H1 (cell line): ENCODE measurements at regions not wholly inside any gene's neighbourhood (a gene's known extent, or its start where the extent isn't known, plus 50 kb on each side); places are given as distances from the start of the nearest gene placed in this dataset.

Experiments used
- CTCF ChIA-PET: fragments of 300-600 bp; sonication (Branson Sonifier 250); formaldehyde crosslinking; loops from one replicate; lab custom pipeline; 2021; ENCODE audit not compliant: partially characterized antibody; lab: Charles Lee
- POLR2A ChIA-PET: fragments of 300-600 bp; sonication (Branson Sonifier 250); formaldehyde crosslinking; loops from one replicate; lab custom pipeline; 2021; ENCODE audit warnings: inconsistent platforms; ENCODE audit not compliant: partially characterized antibody; lab: Charles Lee
- DNase-seq, 2 experiments: peaks; one replicate each; pipeline versions ENCODE4 v3.0.0 to v3.0.0-alpha.2; 2010 to 2022; ENCODE audit warnings: low spot score in 2 of 2, low read depth in 1 of 2, mixed read lengths in 1 of 2
- FAIRE-seq: peaks from 2 replicates; lab custom pipeline; 2011; peaks lifted over from hg19 to GRCh38; lab: Jason Lieb, UNC
- H2AFZ ChIP-seq: 2 replicates; pipeline ENCODE4 v1.8.1; 2012; ENCODE audit warnings: low read length, inconsistent platforms
- H2AK5ac ChIP-seq: 2 replicates; pipeline ENCODE4 v1.6.1; 2013; ENCODE audit warnings: low read depth, low read length
- H2BK120ac ChIP-seq: replicated peaks from 2 replicates; pipeline ENCODE3; 2013; ENCODE audit warnings: low read depth, low read length, inconsistent platforms
- H2BK12ac ChIP-seq: 2 replicates; pipeline ENCODE4 v1.6.1; 2013; ENCODE audit warnings: low read depth, low read length
- H2BK15ac ChIP-seq: 2 replicates; pipeline ENCODE4 v1.6.1; 2013; ENCODE audit warnings: low read length
- H2BK20ac ChIP-seq: 2 replicates; pipeline ENCODE4 v1.6.1; 2013; ENCODE audit warnings: low read length
- H2BK5ac ChIP-seq: 2 replicates; pipeline ENCODE4 v1.6.1; 2013; ENCODE audit warnings: low read depth, low read length
- H3K14ac ChIP-seq: 2 replicates; pipeline ENCODE4 v1.6.1; 2013; ENCODE audit warnings: inconsistent platforms; ENCODE audit not compliant: insufficient read length
- H3K18ac ChIP-seq: 2 replicates; pipeline ENCODE4 v1.6.1; 2013; ENCODE audit warnings: low read length; ENCODE audit errors: extremely low read depth
- H3K23ac ChIP-seq: 2 replicates; pipeline ENCODE4 v1.6.1; 2013; ENCODE audit warnings: inconsistent platforms; ENCODE audit not compliant: insufficient read length
- H3K23me2 ChIP-seq: 2 replicates; pipeline ENCODE4 v1.6.1; 2013; ENCODE audit warnings: low read depth, low read length
- H3K27ac ChIP-seq: 2 replicates; pipeline ENCODE4 v1.6.1; 2011; ENCODE audit warnings: low read depth, low read length, inconsistent platforms
- H3K27me3 ChIP-seq, 4 experiments: replicated peaks in 1 of 4; 1 replicate in 1 of 4; 2 replicates in 3 of 4; pipeline versions ENCODE4 v1.6.1 to v1.8.1; 2011 to 2013; ENCODE audit warnings: low read length in 3 of 4, mild to moderate bottlenecking in 3 of 4, inconsistent platforms in 2 of 4, mixed read lengths in 2 of 4, moderate library complexity in 1 of 4; ENCODE audit not compliant: control insufficient read depth in 3 of 4, insufficient read depth in 3 of 4; ENCODE audit errors: extremely low read depth in 1 of 4
- H3K36me3 ChIP-seq, 4 experiments: 2 replicates each; pipeline versions ENCODE4 v1.6.1 to v1.8.1; 2011 to 2013; ENCODE audit warnings: mild to moderate bottlenecking in 4 of 4, low read length in 3 of 4, moderate library complexity in 2 of 4, control low read depth in 1 of 4, inconsistent platforms in 1 of 4; ENCODE audit not compliant: insufficient read depth in 4 of 4, control insufficient read depth in 2 of 4
- H3K4ac ChIP-seq: replicated peaks from 2 replicates; pipeline ENCODE3; 2013; ENCODE audit warnings: low read length, low read depth, mixed read lengths, inconsistent platforms; ENCODE audit not compliant: insufficient read length
- H3K4me1 ChIP-seq, 4 experiments: replicated peaks in 1 of 4; 1 replicate in 1 of 4; 2 replicates in 3 of 4; pipeline versions ENCODE4 v1.6.1 to v1.8.1; 2011 to 2013; ENCODE audit warnings: low read length in 3 of 4, inconsistent platforms in 2 of 4, mixed read lengths in 1 of 4; ENCODE audit not compliant: insufficient read depth in 4 of 4, control insufficient read depth in 3 of 4
- H3K4me2 ChIP-seq, 2 experiments: 2 replicates each; pipeline versions ENCODE4 v1.6.1 to v1.8.1; 2011 to 2013; ENCODE audit warnings: low read depth in 2 of 2, low read length in 2 of 2, control low read depth in 1 of 2, inconsistent platforms in 1 of 2, mild to moderate bottlenecking in 1 of 2; ENCODE audit not compliant: insufficient read depth in 1 of 2
- H3K4me3 ChIP-seq, 4 experiments: fragments of 200-600, 300-600 bp in 1 of 4; sonication (generic), shearing (Covaris generic), sonication (Bioruptor Twin) in 1 of 4; 2 replicates each; pipeline versions ENCODE4 v1.5.1 to v1.8.1; 2011 to 2016; ENCODE audit warnings: low read length in 4 of 4, low read depth in 3 of 4, control low read depth in 2 of 4, inconsistent platforms in 2 of 4, mild to moderate bottlenecking in 2 of 4, mixed read lengths in 1 of 4, moderate library complexity in 1 of 4; ENCODE audit not compliant: insufficient read depth in 2 of 4; ENCODE audit errors: extremely low read depth in 1 of 4
- H3K56ac ChIP-seq: replicated peaks from 2 replicates; pipeline ENCODE3; 2013; ENCODE audit warnings: low read depth, mild to moderate bottlenecking, mixed read lengths, low read length, inconsistent platforms; ENCODE audit not compliant: insufficient read length
- H3K79me1 ChIP-seq: 2 replicates; pipeline ENCODE4 v1.6.1; 2013; ENCODE audit warnings: low read depth, low read length, control low read depth
- H3K79me2 ChIP-seq, 2 experiments: 2 replicates each; pipeline versions ENCODE4 v1.6.1 to v1.8.1; 2012 to 2013; ENCODE audit warnings: low read length in 2 of 2, mild to moderate bottlenecking in 2 of 2, inconsistent platforms in 1 of 2; ENCODE audit not compliant: insufficient read depth in 2 of 2, control insufficient read depth in 1 of 2
- H3K9ac ChIP-seq, 4 experiments: replicated peaks in 1 of 4; 1 replicate in 1 of 4; 2 replicates in 3 of 4; pipeline versions ENCODE4 v1.6.1 to v1.8.1; 2011 to 2013; ENCODE audit warnings: low read depth in 3 of 4, low read length in 3 of 4, control low read depth in 2 of 4, mild to moderate bottlenecking in 2 of 4, moderate library complexity in 2 of 4, inconsistent platforms in 1 of 4; ENCODE audit errors: extremely low read depth in 1 of 4
- H3K9me3 ChIP-seq, 2 experiments: 2 replicates each; pipeline versions ENCODE4 v1.6.1 to v1.8.1; 2012 to 2013; ENCODE audit warnings: mild to moderate bottlenecking in 2 of 2, moderate library complexity in 2 of 2, control low read depth in 1 of 2, inconsistent platforms in 1 of 2, low read depth in 1 of 2, low read length in 1 of 2, mixed read lengths in 1 of 2; ENCODE audit not compliant: insufficient read depth in 2 of 2
- H4K20me1 ChIP-seq, 2 experiments: replicated peaks in 1 of 2; 2 replicates each; pipeline versions ENCODE3 to v1.8.1; 2011 to 2013; ENCODE audit warnings: inconsistent platforms in 2 of 2, low read length in 2 of 2, mild to moderate bottlenecking in 1 of 2; ENCODE audit not compliant: insufficient read depth in 2 of 2, control insufficient read depth in 1 of 2
- H4K5ac ChIP-seq: 2 replicates; pipeline ENCODE4 v1.6.1; 2013; ENCODE audit warnings: low read length, low read depth, mixed read lengths, inconsistent platforms; ENCODE audit not compliant: insufficient read length
- H4K8ac ChIP-seq: 2 replicates; pipeline ENCODE4 v1.8.0; 2013; ENCODE audit warnings: mild to moderate bottlenecking, moderate library complexity, low read length, inconsistent platforms; ENCODE audit not compliant: insufficient read depth; ENCODE audit errors: extremely low read depth
- H4K91ac ChIP-seq: replicated peaks from 2 replicates; pipeline ENCODE3; 2013; ENCODE audit warnings: low read length, mixed read lengths, inconsistent platforms; ENCODE audit not compliant: insufficient read length
- EZH2 ChIP-seq: fragments of 200-600 bp; sonication (generic); IDR thresholded peaks from 2 replicates; pipeline ENCODE4 v1.7.1; 2012; ENCODE audit warnings: low read depth, mild to moderate bottlenecking, moderate library complexity, low read length, inconsistent platforms; ENCODE audit not compliant: severe bottlenecking
- HDAC2 ChIP-seq, 2 experiments: fragments of 300-600 bp in 1 of 2; sonication (generic) in 1 of 2; IDR thresholded peaks; 2 replicates each; pipeline ENCODE4 v1.6.1; 2011 to 2012; ENCODE audit warnings: low read depth in 2 of 2, low read length in 2 of 2, mild to moderate bottlenecking in 2 of 2, moderate library complexity in 2 of 2, borderline replicate concordance in 1 of 2, inconsistent platforms in 1 of 2
- RAD21 ChIP-seq, 2 experiments: IDR thresholded peaks in 1 of 2; conservative IDR thresholded peaks in 1 of 2; 2 replicates each; pipeline ENCODE4 v1.6.1; 2011; ENCODE audit warnings: low read depth in 2 of 2, low read length in 2 of 2, improper control_type of control experiment in 1 of 2, inconsistent platforms in 1 of 2, mild to moderate bottlenecking in 1 of 2, moderate library complexity in 1 of 2
- TAF1 ChIP-seq: IDR thresholded peaks from 2 replicates; pipeline ENCODE4 v1.6.1; 2011; ENCODE audit warnings: mild to moderate bottlenecking, low read depth, low read length
- TBP ChIP-seq: IDR thresholded peaks from 2 replicates; pipeline ENCODE4 v1.6.1; 2011; ENCODE audit warnings: low read depth, low read length, improper control_type of control experiment
- WGBS, 2 experiments: shearing (Covaris generic) in 1 of 2; methylation state at CpG; one replicate each; pipeline versions ENCODE4 v1.1.6 to v1.1.7; 2013 to 2015; ENCODE audit warnings: low lambda C conversion rate in 2 of 2, mixed read lengths in 2 of 2, inconsistent platforms in 1 of 2, low coverage in 1 of 2, missing lambda C conversion rate in 1 of 2; ENCODE audit not compliant: insufficient replicate concordance in 2 of 2, insufficient coverage in 1 of 2, insufficient read length in 1 of 2; ENCODE audit errors: extremely low coverage in 1 of 2, missing lambda C conversion rate in 1 of 2; 5-methylcytosine and 5-hydroxymethylcytosine counted together

DNA sequence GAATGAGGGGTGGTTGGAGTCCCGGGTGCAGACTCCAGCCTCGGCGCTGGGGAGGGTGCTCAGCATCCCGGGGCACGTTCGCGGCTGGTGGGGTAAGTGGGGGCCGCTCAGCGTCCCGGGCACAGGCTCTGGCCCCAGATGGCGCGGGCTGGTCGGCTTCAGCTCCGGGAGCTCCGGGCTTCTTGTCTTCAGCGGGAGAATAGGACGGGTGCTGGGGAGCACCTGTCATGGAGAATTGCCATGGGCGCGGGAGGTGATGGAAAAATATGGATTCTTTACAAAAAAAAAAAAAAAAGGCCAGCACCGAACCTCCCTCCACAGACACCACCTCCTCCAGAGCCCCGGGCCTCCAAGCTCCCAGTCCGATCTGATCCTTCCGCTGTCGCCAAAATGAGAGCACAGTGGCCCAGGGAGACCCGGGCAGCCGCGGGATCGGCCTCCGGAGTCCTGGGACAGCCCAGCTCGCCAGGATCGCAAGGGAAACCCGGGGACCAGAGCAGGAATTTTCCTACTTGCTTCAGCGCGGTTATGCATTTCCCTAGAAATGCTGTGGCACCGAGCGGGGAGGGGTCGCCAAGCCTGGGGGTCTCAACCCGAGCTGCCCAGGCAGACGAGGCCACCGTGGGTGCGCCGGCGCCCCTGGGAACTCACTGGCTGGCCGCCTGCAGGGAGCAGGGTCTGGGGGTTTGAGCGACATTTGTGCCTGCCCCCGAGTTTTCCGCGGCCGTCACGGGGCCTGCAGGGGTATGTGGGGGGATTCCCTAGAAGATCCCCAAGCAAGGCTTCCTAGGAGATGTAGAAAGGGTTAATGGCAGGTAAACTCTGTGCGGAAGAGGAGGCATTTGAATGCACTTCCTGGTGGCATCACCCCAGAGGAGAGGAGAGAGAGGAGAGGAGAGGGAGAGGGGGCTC is 1336.9 kb downstream of the BRD1 start:
- 0 out of 2 replicates have a peak overlapping the region, but pooled peaks have one; percentile 15 for H4K8ac ChIP-seq
- DNase-seq: no peak
- WGBS, 2 experiments: 2% methylated on average over 35 of the region's 51 CpGs; no CpG with 5 or more reads in 1 of the 2 experiments
- no peak for TF ChIP-seq TAF1
- TF ChIP-seq HDAC2 (IDR thresholded peaks at IDR 0.05; ENCODE audit: borderline replicate concordance in 1 of 2, low read depth in 2 of 2, low read length in 2 of 2): no peak
- peak; percentile 14 for TF ChIP-seq EZH2
- no peak for TF ChIP-seq TBP
- TF ChIP-seq RAD21 (IDR thresholded peaks at IDR 0.05 in 1 of 2, conservative IDR thresholded peaks at IDR 0.05 in 1 of 2; ENCODE audit: low read depth in 2 of 2, low read length in 2 of 2): no peak
- H3K4me2 ChIP-seq: peak overlapping the region; percentile 85 to 89
- no peaks in the 10 kb centered on the region for H3K36me3 ChIP-seq
- no peak overlapping the region for H3K4ac ChIP-seq
- H3K79me1 ChIP-seq: peaks cover 10% of the 10 kb centered on the region
- ChIA-PET CTCF (interaction anchor here (1.3 to 1.4 kb wide), 2 partner anchors 10 to 181 kb away, joined by 3 read pairs; no protein-coding TSS in a partner anchor), POLR2A (interaction anchor here (1.1 kb wide), 1 partner anchor 122 kb away, joined by 3 read pairs; no protein-coding TSS in a partner anchor)
- no peak overlapping the region for H3K56ac ChIP-seq
- no peak overlapping the region for H2AFZ ChIP-seq
- no peak overlapping the region for H2BK20ac ChIP-seq
- no peak for FAIRE-seq
- no peak overlapping the region for H3K23ac ChIP-seq
- peaks cover 13% of the 10 kb centered on the region for H3K23me2 ChIP-seq
- peaks cover 0 to 42% of the 10 kb centered on the region in 2 experiments; a peak in 2 of 4 replicates for H3K79me2 ChIP-seq
- H4K20me1 ChIP-seq: peaks cover 13 to 20% of the 10 kb centered on the region in 2 experiments
- no peak overlapping the region for H3K27ac ChIP-seq
- peaks cover 0 to 10% (median 7%) of the 10 kb centered on the region in 4 experiments; a peak in 5 of 7 replicates for H3K27me3 ChIP-seq
- 0 out of 2 replicates have a peak overlapping the region, but pooled peaks have one; percentile 32 for H2AK5ac ChIP-seq
- no peak overlapping the region; the same call in 1 of the 2 replicates for H2BK15ac ChIP-seq
- H2BK12ac ChIP-seq: no peak overlapping the region
- peak overlapping the region in 1 of 4 experiments; percentile 21; a peak in 1 of 7 replicates for H3K9ac ChIP-seq
- H3K14ac ChIP-seq: no peak overlapping the region
- no peak overlapping the region; the same call in none of the 2 replicates for H3K18ac ChIP-seq
- H3K9me3 ChIP-seq: no peaks in the 10 kb centered on the region
- H2BK120ac ChIP-seq: no peak overlapping the region
- peak overlapping the region; percentile 14 for H4K91ac ChIP-seq
- no peak overlapping the region for H2BK5ac ChIP-seq
- H3K4me3 ChIP-seq: peak overlapping the region; percentile 42 to 92 (median 60)
- H3K4me1 ChIP-seq: peaks cover 0 to 13% (median 9%) of the 10 kb centered on the region in 4 experiments; a peak in 6 of 7 replicates
- no peak overlapping the region for H4K5ac ChIP-seq
